SH-SY5Y (cell line): ENCODE measurements at regions not wholly inside any gene's neighbourhood (a gene's known extent, or its start where the extent isn't known, plus 50 kb on each side); places are given as distances from the start of the nearest gene placed in this dataset.

Experiments used
- GATA2 ChIP-seq: IDR thresholded peaks from 2 replicates; pipeline ENCODE4 v1.6.1; 2011; ENCODE audit warnings: mild to moderate bottlenecking, low read depth, low read length
- GATA3 ChIP-seq: IDR thresholded peaks from 2 replicates; pipeline ENCODE4 v1.6.1; 2011; ENCODE audit warnings: low read depth, mild to moderate bottlenecking, low read length, moderate library complexity

GRCh38 chr18:76708722-76709353 is 113.5 kb upstream of the ZNF236 start:
- TF ChIP-seq GATA3 (no peak), GATA2 (no peak)

GRCh38 chr18:76708071-76708721 is 114.2 kb upstream of the ZNF236 start:
- TF ChIP-seq GATA3: no peak
- no peak for TF ChIP-seq GATA2

- no peak for TF ChIP-seq GATA3
- TF ChIP-seq GATA2: no peak
These were observed 114.8 kb upstream of the ZNF236 start for GRCh38 chr18:76707534-76707933.

GRCh38 chr18:76699923-76700322 is 122.4 kb upstream of the ZNF236 start:
- no peak for TF ChIP-seq GATA2
- TF ChIP-seq GATA3: no peak

GRCh38 chr18:76697441-76697901 is 124.9 kb upstream of the ZNF236 start:
- TF ChIP-seq GATA2: no peak
- TF ChIP-seq GATA3: no peak

GRCh38 chr18:76691800-76692199 is 130.6 kb upstream of the ZNF236 start:
- TF ChIP-seq GATA2 (no peak), GATA3 (no peak)

- no peak for TF ChIP-seq GATA2
- TF ChIP-seq GATA3: no peak
These were observed 132.6 kb upstream of the ZNF236 start for GRCh38 chr18:76689646-76690264.

- TF ChIP-seq GATA3 (no peak), GATA2 (no peak)
These were observed 133.5 kb upstream of the ZNF236 start for GRCh38 chr18:76688724-76689472.

GRCh38 chr18:76687304-76687962 is 134.9 kb upstream of the ZNF236 start:
- TF ChIP-seq GATA2 (no peak), GATA3 (no peak)

- TF ChIP-seq GATA3 (no peak), GATA2 (no peak; the same call in 1 of the 2 replicates)
These were observed 135.6 kb upstream of the ZNF236 start for GRCh38 chr18:76686737-76687231.

GRCh38 chr18:76685860-76686259 is 136.5 kb upstream of the ZNF236 start:
- no peak for TF ChIP-seq GATA2
- TF ChIP-seq GATA3: no peak

GRCh38 chr18:76685402-76685801 is 137.0 kb upstream of the ZNF236 start:
- TF ChIP-seq GATA2: no peak

- no peak for TF ChIP-seq GATA2
- no peak for TF ChIP-seq GATA3
These were observed 138.1 kb upstream of the ZNF236 start for GRCh38 chr18:76684265-76684664.

GRCh38 chr18:76679945-76680344 is 142.4 kb upstream of the ZNF236 start:
- TF ChIP-seq GATA3: no peak
- no peak for TF ChIP-seq GATA2

GRCh38 chr18:76679259-76679658 is 143.1 kb upstream of the ZNF236 start:
- TF ChIP-seq GATA2 (no peak), GATA3 (no peak)

- TF ChIP-seq GATA2 (no peak), GATA3 (no peak)
These were observed 144.1 kb upstream of the ZNF236 start for GRCh38 chr18:76678248-76678647.
